IPS-15b (cell line): ENCODE measurements at regions not wholly inside any gene's neighbourhood (a gene's known extent, or its start where the extent isn't known, plus 50 kb on each side); places are given as distances from the start of the nearest gene placed in this dataset.

Experiments used
- H3K27me3 ChIP-seq: one replicate; pipeline ENCODE4 v1.6.1; 2013; ENCODE audit warnings: low read length; ENCODE audit not compliant: control insufficient read depth, insufficient read depth
- H3K36me3 ChIP-seq: one replicate; pipeline ENCODE4 v1.6.1; 2013; ENCODE audit warnings: low read length; ENCODE audit not compliant: control insufficient read depth, insufficient read depth
- H3K4me1 ChIP-seq: one replicate; pipeline ENCODE4 v1.6.1; 2013; ENCODE audit warnings: mild to moderate bottlenecking, low read length; ENCODE audit not compliant: control insufficient read depth, insufficient read depth
- H3K4me3 ChIP-seq: one replicate; pipeline ENCODE4 v1.5.1; 2013; ENCODE audit warnings: low read depth, low read length
- H3K9ac ChIP-seq: one replicate; pipeline ENCODE4 v1.6.1; 2013; ENCODE audit warnings: low read depth, mild to moderate bottlenecking, low read length
- H3K9me3 ChIP-seq: one replicate; pipeline ENCODE4 v1.6.1; 2013; ENCODE audit warnings: mild to moderate bottlenecking, low read length; ENCODE audit not compliant: control insufficient read depth, insufficient read depth

DNA sequence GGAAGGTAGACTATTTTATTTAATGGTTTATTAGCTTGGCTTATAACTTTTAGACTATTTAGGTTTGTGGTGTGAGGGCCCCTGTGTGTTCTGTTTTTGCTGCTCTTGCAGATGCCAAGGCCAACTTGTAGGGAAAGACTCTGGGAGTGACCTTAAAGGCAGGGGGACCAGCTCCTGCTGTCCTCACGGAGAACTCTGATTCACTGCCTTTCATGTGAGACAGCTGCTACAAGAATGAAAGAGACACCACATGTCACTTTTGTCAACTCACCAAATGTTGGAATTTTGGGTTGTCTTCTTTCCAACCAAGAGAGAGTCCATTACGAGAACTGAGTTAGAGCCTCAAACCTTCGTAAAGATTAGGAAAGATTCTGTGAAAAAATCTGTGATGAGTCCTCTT lies 258.3 kb upstream of the ADAMTSL1 start:
- Histone ChIP-seq H3K27me3 (no peaks in the 10 kb centered on the region), H3K4me3 (no peak overlapping the region), H3K9me3 (no peaks in the 10 kb centered on the region), H3K4me1 (peaks cover 3% of the 10 kb centered on the region), H3K9ac (no peak overlapping the region), H3K36me3 (no peaks in the 10 kb centered on the region)

DNA sequence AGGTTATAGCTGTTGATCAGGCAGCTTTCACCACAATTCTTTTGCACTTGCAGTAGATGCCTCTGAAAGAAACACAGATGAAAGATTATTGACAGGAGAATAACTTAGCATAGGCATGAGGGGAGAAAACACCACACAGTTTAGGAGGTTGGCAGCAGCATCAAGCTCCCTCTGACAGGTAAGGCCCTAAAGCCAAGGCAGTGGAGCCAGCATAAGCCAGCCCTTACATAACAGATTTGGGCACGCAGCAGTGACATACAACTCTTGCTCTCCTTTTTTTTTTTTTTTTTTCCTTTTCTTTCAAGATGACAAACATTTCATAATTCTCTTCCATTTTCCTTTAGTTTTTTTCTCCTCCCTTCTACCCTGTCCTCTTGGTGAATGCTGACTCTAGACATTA lies 257.6 kb upstream of the ADAMTSL1 start:
- peaks cover 3% of the 10 kb centered on the region for H3K4me1 ChIP-seq
- no peak overlapping the region for H3K4me3 ChIP-seq
- H3K27me3 ChIP-seq = no peaks in the 10 kb centered on the region
- H3K9me3 ChIP-seq = no peaks in the 10 kb centered on the region
- H3K36me3 ChIP-seq = no peaks in the 10 kb centered on the region
- H3K9ac ChIP-seq = no peak overlapping the region

DNA sequence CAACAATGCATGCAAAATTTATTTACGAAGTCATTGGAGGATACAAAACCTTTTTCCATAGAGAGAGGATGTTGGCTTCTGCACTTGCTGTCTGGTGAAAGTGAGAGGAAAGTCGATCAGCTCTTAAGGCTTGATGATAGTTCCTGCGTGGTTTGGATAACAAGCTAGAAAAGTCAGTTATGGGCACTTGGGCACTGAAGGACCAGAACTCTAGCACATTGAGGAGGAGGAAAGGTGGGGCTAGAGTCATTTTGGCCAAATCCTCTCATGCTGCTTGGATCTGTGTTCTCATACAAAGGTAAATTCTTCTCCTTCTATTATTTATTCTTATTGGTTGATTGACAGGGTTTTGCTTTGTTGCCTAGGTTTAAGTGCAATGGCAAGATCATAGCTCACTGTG lies 245.9 kb upstream of the ADAMTSL1 start:
- no peak overlapping the region for H3K4me3 ChIP-seq
- no peaks in the 10 kb centered on the region for H3K9me3 ChIP-seq
- H3K9ac ChIP-seq = no peak overlapping the region
- H3K4me1 ChIP-seq = no peaks in the 10 kb centered on the region
- no peaks in the 10 kb centered on the region for H3K36me3 ChIP-seq
- no peaks in the 10 kb centered on the region for H3K27me3 ChIP-seq

DNA sequence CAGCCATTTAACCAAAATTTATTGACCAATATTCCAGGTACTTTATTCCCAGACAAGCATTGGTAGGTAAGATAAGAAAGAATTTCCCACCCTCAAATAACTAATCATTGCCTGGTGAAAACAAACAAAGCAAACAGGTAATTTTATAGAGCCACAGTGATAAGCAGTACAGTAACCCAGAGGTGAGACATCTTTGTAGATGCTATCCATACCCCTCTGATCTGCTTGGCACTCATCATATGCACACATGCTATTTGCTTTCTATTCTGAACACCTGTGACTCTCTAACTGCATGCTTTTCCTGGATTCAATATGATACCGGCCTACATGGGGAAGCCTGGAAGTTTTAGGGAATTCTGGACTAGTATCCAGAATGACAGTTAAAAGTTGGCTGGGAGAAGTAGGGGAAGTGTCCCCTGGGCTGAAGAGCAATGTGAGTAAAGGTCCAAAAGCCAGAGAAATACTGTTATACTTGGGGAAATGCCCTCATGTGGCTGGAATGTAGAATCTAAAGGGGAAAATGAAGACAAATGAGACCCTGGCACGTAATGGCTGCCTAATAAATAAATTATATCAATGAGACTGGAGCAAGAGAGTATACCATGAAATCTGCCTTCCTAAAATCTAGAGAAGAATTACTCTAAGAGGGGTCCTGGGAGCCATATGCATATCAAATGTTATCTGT lies 243.8 kb upstream of the ADAMTSL1 start:
- H3K9ac ChIP-seq = no peak overlapping the region
- H3K9me3 ChIP-seq = no peaks in the 10 kb centered on the region
- H3K36me3 ChIP-seq = no peaks in the 10 kb centered on the region
- H3K4me1 ChIP-seq = no peaks in the 10 kb centered on the region
- H3K4me3 ChIP-seq = no peak overlapping the region
- no peaks in the 10 kb centered on the region for H3K27me3 ChIP-seq

DNA sequence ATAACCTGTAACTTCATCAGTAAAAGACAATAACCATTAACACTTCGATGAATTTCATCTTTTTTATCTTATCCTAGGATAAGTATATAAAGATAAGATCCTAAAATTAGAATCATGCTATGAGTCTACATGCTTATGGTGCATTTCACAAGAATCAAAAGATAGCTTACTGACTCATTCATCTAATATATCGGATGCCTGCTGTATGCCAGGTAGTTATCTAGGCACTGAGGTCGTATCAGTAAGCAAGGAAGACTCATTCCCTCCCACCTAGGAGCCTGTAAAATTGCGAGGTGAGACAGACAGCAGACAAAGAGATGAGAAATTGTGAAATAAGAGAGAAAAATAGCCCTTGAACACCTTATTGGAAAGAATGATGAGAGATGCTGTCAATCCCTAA lies 240.6 kb upstream of the ADAMTSL1 start:
- Histone ChIP-seq H3K27me3 (no peaks in the 10 kb centered on the region), H3K4me3 (no peak overlapping the region), H3K9me3 (no peaks in the 10 kb centered on the region), H3K9ac (no peak overlapping the region), H3K4me1 (no peaks in the 10 kb centered on the region), H3K36me3 (no peaks in the 10 kb centered on the region)

DNA sequence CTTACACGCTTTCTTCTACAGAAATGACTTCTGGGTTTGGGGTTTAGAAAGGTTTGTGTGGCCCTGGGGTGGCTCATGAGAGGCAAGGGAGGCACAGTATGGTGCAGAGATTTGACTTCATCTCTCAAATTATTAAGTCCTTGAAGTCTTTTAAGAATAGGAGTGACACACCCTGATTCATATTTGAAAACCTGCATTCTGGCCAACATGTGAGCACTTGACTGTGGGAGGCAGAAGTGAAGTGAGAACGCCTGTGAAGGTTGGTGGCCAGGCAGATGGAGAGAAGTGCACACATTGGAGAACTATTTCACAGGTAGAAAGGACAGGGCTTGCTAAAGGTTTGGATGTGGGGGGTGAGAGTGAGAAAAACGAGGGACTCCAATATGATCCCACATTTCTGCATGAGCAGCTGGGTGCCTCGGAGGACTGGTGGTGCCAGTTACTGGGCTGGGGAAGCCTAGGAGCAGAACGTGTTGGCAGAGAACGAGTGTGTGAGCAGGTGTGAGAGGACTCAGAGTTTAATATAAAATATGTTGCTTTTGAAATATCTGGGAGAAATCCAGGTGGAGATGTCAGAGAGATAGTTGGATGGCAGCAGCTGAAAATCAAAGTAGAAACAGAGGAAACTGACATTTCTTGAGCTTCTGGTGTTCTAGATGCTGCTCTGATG lies 240.0 kb upstream of the ADAMTSL1 start:
- H3K4me1 ChIP-seq = no peaks in the 10 kb centered on the region
- H3K27me3 ChIP-seq = no peaks in the 10 kb centered on the region
- no peak overlapping the region for H3K4me3 ChIP-seq
- no peaks in the 10 kb centered on the region for H3K9me3 ChIP-seq
- H3K9ac ChIP-seq = no peak overlapping the region
- no peaks in the 10 kb centered on the region for H3K36me3 ChIP-seq

DNA sequence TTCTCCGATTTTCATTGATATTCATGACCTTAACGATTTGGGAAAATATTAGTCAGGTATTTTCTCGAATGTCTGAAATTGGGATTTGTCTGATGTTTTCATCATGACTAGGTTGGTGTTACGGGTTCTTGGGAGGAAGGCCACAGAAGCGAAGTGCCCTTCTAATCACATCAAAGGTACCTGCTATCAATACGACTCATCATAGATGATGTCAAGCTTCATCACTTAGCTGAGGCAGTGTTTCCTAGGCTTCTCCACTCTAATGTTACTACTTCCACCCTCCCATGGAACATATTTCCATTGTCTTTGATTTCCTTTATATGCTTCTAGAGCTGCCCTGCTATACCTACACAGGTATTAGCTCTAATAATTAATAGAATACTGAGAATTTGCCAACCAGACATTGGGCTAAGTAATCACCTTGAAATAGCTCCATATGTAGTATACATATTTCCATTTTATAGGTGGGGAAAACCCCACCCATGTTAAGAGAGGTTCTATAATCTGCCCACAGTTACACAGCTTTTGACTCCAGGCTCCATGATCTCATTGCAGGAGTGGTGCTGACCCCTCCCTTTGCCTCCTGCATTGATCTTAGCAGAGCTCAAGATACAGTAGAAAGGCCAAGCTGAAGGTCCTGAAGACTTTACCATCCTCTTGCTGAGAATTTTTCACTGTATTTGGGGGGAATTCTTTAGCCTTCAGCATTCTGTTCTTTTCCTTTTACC lies 238.6 kb upstream of the ADAMTSL1 start:
- no peak overlapping the region for H3K4me3 ChIP-seq
- H3K36me3 ChIP-seq = no peaks in the 10 kb centered on the region
- no peak overlapping the region for H3K9ac ChIP-seq
- H3K9me3 ChIP-seq = no peaks in the 10 kb centered on the region
- no peaks in the 10 kb centered on the region for H3K4me1 ChIP-seq
- no peaks in the 10 kb centered on the region for H3K27me3 ChIP-seq

DNA sequence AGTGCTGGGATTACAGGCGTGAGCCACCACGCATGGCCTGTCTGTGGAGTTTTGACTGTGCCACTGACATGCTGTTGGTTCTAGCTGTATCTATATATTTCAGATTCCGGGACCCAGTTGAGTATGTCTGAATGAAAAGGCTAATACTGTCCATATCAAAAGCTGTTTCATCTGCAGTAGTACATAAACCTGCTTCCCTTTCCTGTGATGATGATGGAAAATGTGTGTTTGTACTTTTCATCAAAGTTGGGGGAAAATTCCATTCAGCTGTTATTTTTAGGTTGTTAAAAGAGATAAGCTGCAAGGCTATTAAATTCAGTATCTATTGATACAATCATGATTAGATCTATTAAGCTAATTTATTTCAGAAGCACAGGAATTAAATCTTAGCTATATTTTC lies 237.6 kb upstream of the ADAMTSL1 start:
- Histone ChIP-seq H3K4me1 (no peaks in the 10 kb centered on the region), H3K9me3 (no peaks in the 10 kb centered on the region), H3K4me3 (no peak overlapping the region), H3K27me3 (no peaks in the 10 kb centered on the region), H3K36me3 (no peaks in the 10 kb centered on the region), H3K9ac (no peak overlapping the region)

DNA sequence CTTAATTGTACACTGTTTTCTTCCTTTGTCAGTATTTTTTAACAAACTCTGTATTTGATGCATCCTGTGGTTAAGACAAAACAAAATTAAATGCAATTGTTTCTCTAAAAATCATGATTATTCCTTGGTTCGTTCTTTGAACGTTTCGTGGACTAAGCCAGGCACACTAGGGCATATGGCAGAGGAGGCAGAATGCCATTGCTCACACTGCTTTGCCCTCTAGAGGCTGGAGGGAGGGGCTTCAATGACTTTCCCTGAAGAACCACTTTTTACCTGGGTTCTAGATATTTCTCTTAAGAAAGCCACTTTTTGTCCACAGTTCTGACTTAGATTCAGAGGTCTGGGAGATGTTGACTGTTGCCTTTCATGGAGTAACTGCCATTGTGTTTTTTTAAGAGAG lies 236.2 kb upstream of the ADAMTSL1 start:
- Histone ChIP-seq H3K9ac (no peak overlapping the region), H3K27me3 (no peaks in the 10 kb centered on the region), H3K4me3 (no peak overlapping the region), H3K4me1 (no peaks in the 10 kb centered on the region), H3K36me3 (no peaks in the 10 kb centered on the region), H3K9me3 (no peaks in the 10 kb centered on the region)

DNA sequence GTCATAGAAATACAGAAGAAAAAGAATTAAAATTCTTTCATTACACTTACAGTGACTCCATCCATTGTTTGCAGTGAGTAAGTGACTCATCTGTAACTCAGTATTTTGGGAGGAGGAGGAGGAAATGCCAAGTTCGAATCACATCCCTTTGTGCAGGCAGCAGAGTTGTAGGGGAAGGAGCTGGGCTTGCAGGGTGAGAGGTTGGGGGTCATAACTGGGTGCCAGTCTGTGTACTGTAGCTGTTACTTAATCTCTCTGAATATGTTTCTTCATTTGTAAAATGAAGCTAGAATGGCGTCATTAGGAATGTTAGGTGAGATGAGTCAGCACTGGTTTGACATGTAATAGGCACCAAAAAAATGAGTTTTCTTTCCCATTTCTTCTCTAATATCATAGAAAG lies 235.7 kb upstream of the ADAMTSL1 start:
- H3K36me3 ChIP-seq = no peaks in the 10 kb centered on the region
- H3K9me3 ChIP-seq = no peaks in the 10 kb centered on the region
- no peaks in the 10 kb centered on the region for H3K4me1 ChIP-seq
- H3K27me3 ChIP-seq = no peaks in the 10 kb centered on the region
- no peak overlapping the region for H3K9ac ChIP-seq
- H3K4me3 ChIP-seq = no peak overlapping the region

DNA sequence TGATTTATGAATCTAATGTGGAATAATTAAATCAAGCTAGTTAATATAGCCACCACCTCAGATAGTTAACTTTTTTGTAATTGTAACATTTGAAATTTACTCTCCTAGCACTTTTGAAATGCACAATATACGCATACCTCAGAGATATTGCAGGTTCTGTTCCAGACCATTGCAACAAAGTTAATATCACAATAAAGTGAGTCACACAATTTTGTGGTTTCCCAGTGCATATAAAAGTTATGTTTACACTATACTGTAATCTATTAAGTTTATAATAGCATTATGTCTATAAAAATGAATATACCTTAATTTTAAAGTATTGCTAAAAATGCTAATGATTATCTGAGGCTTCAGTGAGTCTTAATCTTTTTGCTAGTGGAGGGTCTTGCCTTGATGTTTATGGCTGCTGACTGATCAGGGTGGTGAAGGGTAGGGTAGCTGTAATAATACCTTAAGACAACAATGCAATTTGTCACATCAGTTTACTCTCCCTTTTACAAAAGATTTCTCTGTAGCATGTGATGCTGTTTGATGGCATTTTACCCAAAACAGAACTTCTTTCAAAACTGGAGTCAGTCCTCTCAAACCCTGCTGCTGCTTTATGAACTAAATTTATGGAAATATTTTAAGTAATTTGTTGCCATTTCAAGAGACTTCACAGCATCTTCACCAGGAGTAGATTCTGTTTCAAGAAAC lies 235.1 kb upstream of the ADAMTSL1 start:
- H3K4me3 ChIP-seq = no peak overlapping the region
- no peak overlapping the region for H3K9ac ChIP-seq
- H3K27me3 ChIP-seq = no peaks in the 10 kb centered on the region
- H3K36me3 ChIP-seq = no peaks in the 10 kb centered on the region
- no peaks in the 10 kb centered on the region for H3K4me1 ChIP-seq
- no peaks in the 10 kb centered on the region for H3K9me3 ChIP-seq
